Nucleus accumbens (tissue), 56 donors: ENCODE measurements at regions not wholly inside any gene's neighbourhood (a gene's known extent, or its start where the extent isn't known, plus 50 kb on each side); places are given as distances from the start of the nearest gene placed in this dataset.

Experiments used
- DNase-seq, 56 donors: peaks; one replicate each; lab custom pipeline; 2025; lab: John Stamatoyannopoulos, UW

DNA sequence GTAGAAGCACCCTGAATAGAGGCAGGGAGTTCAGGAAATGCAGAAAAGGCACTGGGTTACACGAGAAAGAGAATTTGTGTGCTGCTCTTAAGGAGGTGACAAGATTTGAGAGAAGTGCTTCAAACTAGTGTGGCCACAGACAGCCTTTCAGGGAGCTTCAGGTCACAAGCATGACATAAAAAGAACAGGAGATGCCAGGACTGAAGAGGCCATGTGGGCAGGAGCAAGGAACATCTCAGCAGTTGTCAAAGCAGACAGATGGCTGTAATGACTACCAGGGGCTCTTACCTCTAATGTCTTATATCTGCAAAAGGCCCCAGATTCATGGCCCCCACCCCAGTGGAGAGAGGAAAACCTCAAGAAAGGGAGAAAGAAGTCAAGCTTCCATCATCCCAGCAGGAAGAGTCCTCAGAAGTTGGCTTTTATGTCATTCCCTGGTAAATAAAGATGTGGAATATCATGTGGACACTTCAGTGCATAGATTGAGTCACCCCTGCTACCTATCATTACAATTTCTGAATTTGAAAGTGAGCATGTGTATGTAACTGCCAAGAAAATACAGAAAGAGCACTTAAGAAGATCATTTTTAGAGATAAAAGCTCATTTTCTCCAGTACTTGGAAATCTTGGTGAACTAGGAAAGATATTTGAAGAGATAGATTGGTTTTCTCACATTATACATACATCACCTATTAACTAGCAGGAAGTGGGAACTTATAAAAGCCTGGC, 214.4 kb upstream of the RORB start:
- no peak for DNase-seq

DNA sequence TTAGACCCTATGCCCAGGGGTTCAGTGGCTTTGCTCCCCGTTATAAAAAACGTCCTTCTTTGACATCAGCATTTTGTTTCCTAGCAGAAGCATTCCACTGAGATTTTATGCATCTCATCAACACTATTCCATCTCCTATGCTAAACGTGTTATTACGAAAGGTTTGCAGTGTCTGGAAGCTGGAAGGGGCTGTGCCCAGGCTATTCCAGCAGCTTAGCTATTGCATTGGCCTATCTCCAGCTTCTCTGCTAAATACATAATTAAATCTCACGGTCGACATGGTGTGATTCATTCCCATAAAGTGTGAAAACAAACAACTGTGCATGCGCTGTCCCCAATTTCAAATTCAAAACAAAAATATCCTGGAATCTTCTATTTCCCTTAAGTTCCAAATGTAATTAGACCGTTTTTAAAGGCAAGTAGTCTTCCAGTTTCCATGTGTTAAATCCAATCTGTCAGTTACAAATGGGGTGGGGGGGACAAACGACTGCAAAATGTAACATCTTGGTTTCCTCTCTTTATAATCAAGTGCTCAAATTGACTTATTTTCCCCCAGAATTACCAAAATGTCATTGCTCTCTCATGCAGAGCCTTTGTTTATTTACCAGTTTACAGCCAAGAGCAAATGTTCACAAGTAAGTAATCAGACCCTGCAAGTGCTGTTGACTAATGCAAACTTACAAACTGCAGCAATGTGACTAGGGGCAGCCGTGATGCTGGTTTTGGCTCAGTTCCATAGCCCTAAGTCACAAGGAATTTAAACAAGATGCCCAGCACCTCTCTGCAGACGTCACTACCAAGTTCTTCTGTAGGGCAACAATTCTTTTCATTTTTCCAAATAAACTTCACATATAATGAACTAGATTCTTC, 212.3 kb upstream of the RORB start:
- DNase-seq, result peak in 1 of 56 donors; percentile 6

DNA sequence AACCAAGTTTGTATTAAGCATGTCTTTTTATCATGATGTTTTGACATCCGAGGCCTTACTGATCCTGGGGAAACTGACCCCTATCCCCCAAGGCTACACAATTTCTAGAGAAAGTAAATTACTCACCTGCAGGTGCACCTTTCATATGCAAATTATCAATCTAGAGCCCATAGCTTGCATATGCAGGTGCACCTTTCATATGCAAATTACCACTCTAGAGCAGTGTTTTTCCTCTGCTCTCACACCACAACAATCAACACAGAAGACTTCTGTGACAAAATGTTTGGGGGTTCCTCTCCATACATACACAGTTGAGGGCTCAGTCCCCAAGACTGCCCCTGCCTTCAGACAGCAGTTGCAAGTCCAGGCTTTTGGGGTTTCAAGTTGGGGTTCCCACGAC, 203.7 kb upstream of the RORB start:
- no peak for DNase-seq

DNA sequence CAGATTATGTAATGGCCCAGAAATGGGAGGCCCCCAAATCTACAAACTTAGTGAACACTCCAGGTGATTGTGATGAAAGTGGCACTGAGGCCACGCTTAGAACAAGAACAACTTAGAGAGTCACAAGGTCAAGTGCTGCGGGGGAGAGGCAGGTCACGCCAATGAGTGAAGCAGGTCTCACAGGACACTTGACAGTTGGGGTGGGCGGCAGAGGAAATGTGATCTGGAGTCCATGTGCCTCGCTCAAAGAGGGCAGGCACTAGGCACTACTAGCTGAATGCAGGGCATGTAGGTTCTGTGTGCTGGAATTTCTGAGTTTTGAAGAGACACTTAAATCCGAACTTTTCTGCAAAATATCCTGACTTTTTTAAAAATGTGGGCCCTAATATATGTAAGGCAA, 193.2 kb upstream of the RORB start:
- no peak for DNase-seq

DNA sequence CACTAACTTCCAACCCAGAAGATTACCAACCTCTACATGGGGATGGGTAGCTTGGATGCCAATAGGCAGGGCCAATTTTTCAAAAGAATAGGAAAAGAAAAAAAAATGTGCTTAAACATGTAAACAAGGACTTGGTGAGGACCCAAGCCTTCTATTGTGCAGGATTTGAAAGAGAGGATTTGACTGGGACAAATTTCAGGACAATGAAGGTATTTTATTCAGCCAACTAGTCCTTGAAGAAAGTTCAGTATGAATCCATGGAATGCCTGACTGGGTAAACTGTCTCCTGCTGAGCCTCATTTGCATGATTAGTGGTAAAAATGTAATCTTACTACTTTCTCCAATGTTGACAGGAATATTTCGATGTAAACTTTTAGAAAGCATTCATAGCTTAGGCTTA, 192.5 kb upstream of the RORB start:
- DNase-seq, result no peak

DNA sequence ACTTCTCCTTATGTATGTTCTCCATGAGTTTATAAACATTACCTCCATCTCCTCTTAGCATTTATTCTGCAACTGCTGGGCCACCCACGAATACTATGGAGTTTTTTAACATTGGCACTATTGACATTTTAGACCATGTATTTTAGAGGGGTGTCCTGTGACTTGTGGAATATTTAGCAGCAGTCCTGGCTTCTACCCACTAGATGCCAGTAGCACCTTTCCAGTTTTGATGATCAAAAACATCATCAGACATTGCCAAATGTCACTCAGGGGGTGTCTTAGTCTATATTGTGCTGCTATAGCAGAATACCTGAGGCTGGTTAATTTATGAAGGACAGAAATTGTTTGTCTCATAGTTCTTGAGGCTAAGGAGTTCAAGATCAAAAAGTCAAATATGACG, 187.5 kb upstream of the RORB start:
- no peak for DNase-seq

DNA sequence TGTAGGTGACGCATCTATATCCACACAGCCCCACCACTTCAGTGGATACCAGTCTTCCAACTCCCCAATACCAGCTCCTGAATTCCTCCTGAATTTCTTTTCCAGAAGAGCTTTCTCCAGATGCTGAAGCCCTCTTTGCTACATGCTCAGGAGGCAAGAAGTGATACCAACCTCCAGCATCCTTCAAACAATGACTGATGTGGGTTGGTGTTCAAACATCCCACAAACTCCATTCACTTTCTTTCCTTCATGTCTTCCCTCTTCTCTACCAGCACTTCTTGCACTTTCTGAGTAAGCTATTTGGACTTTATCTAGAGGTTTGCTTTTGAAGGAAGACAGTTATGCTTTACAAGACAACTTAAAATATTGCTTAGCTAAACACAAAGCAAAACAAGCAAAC, 179.9 kb upstream of the RORB start:
- no peak for DNase-seq

DNA sequence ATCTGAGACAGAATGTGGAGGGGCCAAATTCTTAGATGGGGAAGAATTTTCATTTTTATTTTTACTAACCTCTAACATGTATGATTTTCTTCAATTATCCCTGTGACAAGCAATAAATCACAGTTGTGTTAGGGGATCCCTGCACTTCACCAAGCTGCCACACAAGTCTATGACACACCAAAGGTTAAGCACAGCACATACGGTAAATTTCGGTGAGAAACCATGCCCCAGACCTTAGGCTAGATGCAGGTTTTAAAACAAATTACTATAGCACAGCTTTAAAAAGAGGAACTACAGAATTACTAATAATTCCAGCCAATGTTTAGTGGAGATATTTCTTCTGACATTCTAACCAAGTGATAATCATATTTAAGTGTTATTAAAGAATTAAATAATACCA, 175.7 kb upstream of the RORB start:
- no peak for DNase-seq

DNA sequence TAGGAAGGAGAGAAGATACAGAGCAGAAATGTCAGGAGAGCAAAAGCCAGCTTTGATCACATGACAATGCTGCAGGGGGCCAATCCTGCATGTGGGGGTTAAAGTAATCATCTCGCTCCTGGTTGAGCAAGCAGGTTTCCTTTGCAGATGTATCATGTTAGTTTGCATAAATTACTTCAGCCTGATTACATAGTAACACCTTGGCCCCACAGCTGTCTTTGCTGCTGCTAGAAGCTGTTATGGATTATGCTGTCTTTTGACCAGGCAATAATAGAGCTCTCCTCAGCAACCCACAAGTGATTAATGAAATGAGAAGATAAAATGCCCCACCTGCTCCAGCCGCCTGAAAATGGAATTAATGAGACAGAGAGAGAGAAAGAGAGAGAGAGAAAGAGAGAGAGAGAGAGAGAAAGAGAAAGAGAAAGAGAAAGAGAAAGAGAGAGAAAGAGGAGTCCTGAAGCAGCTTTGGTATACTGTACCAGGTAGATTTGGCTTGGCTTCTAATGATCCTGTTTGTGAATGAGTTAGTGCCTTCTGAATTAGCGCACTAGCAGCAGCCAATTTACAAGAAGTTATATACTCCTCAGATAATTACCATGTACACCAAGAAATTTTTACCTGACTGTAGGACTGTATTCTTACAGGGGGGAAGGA, 174.3 kb upstream of the RORB start:
- DNase-seq, result no peak

DNA sequence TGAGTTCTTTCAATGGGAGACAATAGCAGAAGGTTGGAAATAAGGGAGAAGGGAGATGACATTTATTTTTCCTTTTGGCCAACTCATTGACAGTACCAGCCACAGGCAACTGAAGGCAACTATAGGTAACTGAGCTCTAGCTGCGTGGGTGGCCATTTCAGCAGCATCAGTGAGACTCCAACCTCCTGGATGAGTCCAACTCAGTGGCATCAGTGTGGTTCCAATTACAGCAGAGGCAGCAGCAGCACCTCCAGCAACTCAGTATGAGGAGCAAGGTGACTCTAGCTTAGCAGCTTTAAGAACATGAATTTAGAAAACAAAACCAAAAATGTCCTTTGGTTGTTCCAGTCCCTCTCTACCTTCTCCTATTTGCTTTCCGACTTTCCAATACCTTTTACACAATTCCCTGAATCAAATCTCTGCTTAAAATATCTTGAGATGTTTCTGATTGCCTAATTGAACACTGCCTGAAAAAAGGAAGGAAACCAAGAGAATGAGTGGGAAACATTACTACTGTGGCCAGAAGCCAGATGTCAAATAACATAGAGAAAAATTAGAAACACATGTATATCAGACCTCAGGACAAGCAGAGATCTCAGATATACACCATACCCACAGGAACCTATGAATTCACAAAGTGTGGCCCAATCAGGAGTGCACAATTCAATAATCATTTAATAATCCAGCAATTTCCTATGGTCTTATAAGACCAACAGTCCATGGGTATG, 166.5 kb upstream of the RORB start:
- no peak for DNase-seq

DNA sequence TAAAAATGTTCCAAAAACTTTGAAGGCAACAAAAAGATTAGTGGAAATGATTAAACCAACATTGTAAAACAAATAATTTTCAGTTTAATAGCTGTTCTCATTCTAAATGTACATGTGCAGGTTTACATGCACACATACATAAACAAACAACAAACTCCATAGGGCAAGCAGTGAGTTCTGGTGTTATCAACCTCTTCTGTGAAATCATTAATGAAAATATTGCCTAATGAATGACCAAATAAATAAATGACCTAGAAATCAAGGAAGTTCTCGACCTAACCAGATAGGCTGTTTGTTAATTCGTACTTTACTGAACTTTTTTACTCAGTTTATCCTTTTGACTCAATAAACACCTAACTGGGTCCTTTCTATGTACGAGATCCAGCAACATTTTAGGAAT, 165.5 kb upstream of the RORB start:
- no peak for DNase-seq

DNA sequence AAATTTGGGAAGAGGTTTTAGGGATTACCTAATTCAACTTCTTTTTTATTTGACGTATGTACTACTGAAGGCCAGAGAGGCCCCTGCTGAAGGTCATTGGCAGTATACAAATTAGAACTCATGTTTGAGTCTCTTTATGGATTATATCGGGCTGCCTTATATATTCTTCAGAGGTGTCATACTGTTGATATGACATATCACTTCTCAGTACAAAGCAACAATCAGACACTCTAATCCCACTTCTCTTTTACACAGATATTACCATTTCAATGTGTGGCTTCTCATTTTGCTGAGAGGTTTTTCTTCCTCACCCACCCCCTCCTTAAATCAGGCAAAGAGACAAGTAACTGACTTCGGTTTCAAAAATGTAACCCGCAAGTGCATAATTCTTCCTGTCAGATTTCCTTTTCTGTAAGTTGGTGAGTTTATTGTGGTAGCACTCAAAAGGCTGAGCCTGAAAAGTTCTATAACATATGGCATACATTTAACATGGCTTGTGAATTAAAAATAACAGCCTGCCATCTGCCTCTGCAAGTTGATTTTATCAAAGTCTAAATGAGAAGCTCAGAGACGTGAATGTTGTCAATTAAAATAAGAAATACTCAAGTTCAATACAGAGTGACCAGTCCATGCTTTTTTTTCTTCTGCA, 163.6 kb upstream of the RORB start:
- DNase-seq, result no peak

DNA sequence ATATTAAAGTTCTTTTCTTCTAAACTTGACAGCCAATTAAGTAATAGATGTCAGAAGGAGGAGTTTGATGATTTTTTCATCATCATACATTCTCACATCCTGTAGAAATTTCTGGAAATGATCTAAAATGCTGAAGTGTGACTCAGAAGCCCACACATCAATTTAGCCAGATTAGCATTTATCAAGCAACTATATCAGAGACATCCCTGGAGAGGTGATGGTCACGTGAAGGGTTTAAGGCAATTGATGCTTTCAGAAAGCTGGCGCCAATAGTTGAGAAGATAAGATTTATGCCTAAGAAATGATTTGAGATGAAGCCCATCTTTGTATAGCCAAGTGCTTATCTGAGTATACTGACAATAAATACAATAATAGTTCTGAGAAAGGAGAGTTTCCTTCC, 162.9 kb upstream of the RORB start:
- no peak for DNase-seq

DNA sequence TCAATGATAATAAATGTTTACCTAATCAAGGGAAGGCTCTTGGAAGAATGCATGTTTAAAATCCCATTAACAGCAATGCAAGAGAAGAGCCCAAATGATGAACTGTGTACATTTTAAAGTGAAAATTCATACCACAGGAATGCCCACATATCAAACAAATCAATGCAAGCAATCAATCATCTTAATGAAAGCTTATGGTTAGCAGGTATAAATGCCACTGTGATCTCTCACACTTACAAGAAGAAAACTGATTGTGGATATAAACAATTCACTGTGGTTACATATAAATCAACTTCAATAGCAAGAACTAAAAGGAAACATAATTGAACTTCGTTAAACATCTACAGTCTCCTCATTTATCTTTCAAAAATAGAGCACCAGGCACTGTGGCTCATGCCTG, 161.0 kb upstream of the RORB start:
- no peak for DNase-seq

DNA sequence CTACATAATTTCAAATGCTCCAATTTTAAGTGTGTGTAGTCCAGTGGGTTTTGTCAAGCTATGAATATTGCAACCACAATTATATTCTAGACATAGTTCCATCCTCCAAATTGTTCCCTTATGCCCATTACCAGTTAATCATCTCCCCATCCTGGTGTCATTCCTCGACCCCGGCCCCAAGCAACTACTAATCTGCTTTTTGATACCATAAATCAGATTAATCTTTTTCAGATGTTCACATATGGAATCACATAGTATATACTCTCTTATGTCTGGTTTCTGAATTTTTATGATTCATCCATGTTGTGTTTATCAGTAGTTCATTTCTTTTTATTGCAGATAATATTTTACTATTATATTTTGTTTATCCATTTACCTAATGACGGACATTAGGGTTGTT, 148.4 kb upstream of the RORB start:
- no peak for DNase-seq

DNA sequence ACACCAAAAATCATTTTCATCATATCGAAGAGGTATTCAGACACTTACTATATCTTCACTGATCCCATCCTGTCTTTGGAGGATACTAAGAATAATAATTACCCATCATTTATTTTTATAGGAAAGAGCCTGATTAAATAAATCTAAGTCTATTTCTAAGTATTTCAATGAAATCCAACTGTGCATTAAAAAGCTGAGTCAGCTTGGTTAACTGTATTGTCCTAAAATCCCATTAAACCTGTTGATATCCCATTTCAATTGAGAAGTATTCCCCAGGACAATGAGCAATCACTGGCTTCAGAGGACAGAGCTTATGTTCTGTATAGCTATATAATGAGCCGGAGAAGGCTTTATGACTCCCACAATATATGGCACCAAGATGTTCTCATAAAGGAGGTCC, 142.0 kb upstream of the RORB start:
- DNase-seq, result no peak

DNA sequence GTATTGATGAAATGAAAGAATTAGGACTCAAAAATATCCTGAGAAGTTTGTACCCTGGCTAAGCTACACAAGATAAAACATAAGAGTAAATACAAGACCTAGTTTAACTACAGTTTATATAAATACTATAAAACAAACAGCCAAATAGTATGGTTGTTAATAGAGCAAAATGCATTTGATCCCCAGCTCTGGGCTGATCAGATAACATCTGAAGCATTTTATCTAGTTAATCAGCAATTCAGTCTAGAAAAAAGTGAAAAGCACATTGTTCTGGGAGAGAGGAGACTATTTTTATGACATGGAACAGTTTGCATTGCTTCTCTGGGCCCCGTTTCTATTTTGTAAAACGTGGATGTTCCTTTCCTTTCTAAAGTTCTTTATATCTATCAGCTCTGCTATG, 139.6 kb upstream of the RORB start:
- DNase-seq, result no peak

DNA sequence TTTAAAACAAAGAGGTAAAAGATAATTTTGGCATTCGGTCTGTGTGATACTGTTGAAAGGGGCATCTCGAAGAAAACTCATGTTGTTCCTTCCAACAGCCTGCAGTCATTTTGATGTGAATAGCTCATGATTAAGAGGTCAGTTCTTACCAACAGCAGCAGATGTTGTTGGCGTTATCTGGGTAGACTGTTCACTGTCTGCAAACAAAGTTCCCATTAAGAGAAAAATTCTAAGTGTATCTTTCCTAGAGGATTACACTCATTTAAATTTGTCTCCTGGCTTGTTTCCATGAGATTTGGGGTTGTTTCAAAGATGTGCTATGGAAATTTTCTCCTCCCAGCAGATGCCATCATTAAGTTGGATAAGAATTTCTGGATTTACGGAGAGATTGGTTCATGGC, 138.2 kb upstream of the RORB start:
- DNase-seq, result no peak

DNA sequence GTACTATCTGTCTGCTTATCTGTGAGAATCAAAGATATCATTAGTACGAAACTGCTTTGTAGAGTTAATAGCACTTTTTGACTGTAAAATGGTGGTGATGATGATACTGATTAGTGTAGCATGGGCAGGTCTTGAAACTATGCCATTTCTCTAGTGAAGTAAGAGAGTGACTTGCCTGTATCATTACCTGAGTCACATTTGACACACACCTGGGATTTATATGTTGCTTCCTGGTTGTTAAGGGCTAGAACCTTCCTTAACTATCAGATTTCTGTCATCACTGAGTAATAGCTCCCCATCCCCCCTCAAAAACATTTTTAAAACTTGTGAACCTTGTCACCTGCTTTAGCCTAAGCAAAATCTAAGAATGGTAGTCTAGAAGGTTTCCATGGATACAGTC, 135.6 kb upstream of the RORB start:
- DNase-seq, result no peak

DNA sequence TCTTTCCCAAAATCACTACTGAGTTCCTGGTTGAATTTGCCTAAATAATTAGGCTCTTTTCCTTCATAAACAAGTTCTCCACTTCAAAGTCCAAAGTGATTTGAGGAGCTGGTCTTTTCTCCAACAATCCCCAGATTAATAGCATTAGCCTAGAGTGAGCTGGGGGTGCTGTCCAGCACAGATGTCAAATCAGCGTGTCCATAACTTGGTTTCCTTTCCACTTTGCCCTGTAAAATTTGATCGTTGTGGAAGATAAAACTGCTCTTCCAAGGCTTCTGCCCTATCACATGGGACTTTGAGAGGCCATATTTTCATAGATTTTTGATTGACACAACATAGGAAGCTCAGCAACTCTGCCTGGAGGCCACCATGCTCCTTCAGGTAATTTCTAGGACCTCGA, 134.7 kb upstream of the RORB start:
- DNase-seq, result no peak

DNA sequence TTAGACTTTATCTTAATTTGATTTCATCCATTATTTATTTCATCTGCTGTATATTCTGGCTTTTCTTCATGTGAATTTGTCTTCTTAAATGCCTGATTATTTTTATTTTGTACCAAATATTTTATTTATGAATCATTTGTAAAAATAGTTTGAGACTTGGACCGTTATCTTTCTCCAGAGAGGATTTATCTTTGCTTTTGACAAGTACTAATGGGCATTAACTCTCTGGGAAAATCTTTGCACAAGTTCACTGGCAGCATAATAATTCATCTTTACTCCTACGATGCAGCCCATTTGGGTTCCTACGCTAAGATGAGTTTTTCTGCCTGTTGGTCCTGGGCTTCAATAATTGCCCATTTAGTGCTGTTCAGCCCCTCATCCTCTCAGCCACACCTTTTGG, 131.0 kb upstream of the RORB start:
- DNase-seq, result no peak
